Neural cell (in vitro differentiated cells): ENCODE measurements at regions not wholly inside any gene's neighbourhood (a gene's known extent, or its start where the extent isn't known, plus 50 kb on each side); places are given as distances from the start of the nearest gene placed in this dataset.

ENCODE experiments used
- H2AFZ ChIP-seq: fragments of 200-600, 300-800 bp; sonication (generic), shearing (Covaris generic); 2 replicates; pipeline ENCODE4 v1.6.0; 2014; ENCODE audit warnings: low read depth, mild to moderate bottlenecking, antibody characterized with exemption, low read length, moderate library complexity
- H3F3A ChIP-seq: fragments of 200-600 bp; shearing (Covaris generic); 2 replicates; pipeline ENCODE4 v1.6.1; 2016; ENCODE audit warnings: mild to moderate bottlenecking, moderate library complexity, mixed read lengths, antibody characterized with exemption, low read length; ENCODE audit not compliant: insufficient read depth, poor library complexity, severe bottlenecking
- H3K27ac ChIP-seq: fragments of 200-600, 300-800 bp; sonication (generic), shearing (Covaris generic); 2 replicates; pipeline ENCODE4 v1.5.1; 2014; ENCODE audit warnings: mild to moderate bottlenecking, low read length, moderate library complexity
- H3K27me3 ChIP-seq: fragments of 300-800, 200-600 bp; sonication (generic), shearing (Covaris generic); 2 replicates; pipeline ENCODE4 v1.6.0; 2014; ENCODE audit warnings: mild to moderate bottlenecking, low read depth, low read length, moderate library complexity; ENCODE audit not compliant: insufficient read depth
- H3K36me3 ChIP-seq: fragments of 300-800, 200-600 bp; sonication (generic), shearing (Covaris generic); 2 replicates; pipeline ENCODE4 v1.5.1; 2014; ENCODE audit warnings: mild to moderate bottlenecking, antibody characterized with exemption, low read length, moderate library complexity; ENCODE audit not compliant: insufficient read depth
- H3K4me2 ChIP-seq: fragments of 300-800, 200-600 bp; sonication (generic), shearing (Covaris generic); 2 replicates; pipeline ENCODE4 v1.6.0; 2014; ENCODE audit warnings: mild to moderate bottlenecking, low read length
- H3K4me3 ChIP-seq: fragments of 300-800, 200-600 bp; sonication (generic), shearing (Covaris generic); 2 replicates; pipeline ENCODE4 v1.5.1; 2014; ENCODE audit warnings: mild to moderate bottlenecking, low read length, moderate library complexity
- H3K79me2 ChIP-seq: fragments of 200-600 bp; shearing (Covaris generic); replicated peaks from 2 replicates; pipeline ENCODE4 v1.6.0; 2014; ENCODE audit warnings: mild to moderate bottlenecking, low read length, moderate library complexity; ENCODE audit not compliant: insufficient read depth
- H3K9ac ChIP-seq: fragments of 300-800, 200-600 bp; sonication (generic), shearing (Covaris generic); 2 replicates; pipeline ENCODE4 v1.6.1; 2016; ENCODE audit warnings: mild to moderate bottlenecking, low read length, mixed read lengths
- H3K9me2 ChIP-seq: fragments of 200-600 bp; shearing (Covaris generic); 2 replicates; pipeline ENCODE4 v1.6.1; 2016; ENCODE audit warnings: mild to moderate bottlenecking, low read length, mixed read lengths; ENCODE audit not compliant: insufficient read depth
- H3K9me3 ChIP-seq: fragments of 200-600, 300-800 bp; sonication (generic), shearing (Covaris generic); 2 replicates; pipeline ENCODE4 v1.6.1; 2016; ENCODE audit warnings: mild to moderate bottlenecking, mixed run types, low read length, moderate library complexity, mixed read lengths
- H4K20me1 ChIP-seq: fragments of 200-600 bp; shearing (Covaris generic); 2 replicates; pipeline ENCODE4 v1.6.1; 2016; ENCODE audit warnings: mild to moderate bottlenecking, mixed run types; ENCODE audit not compliant: insufficient read depth
- EP300 ChIP-seq: fragments of 450-650 bp; conservative IDR thresholded peaks from 2 replicates; pipeline ENCODE4 v1.6.1; 2014; ENCODE audit warnings: antibody characterized with exemption, mild to moderate bottlenecking, moderate library complexity; ENCODE audit not compliant: poor library complexity, severe bottlenecking
- EZH2 ChIP-seq: fragments of 200-600, 300-800 bp; shearing (Covaris generic), sonication (generic); IDR thresholded peaks from 2 replicates; pipeline ENCODE4 v1.6.1; 2014; ENCODE audit warnings: antibody characterized with exemption, low read length, borderline replicate concordance, mild to moderate bottlenecking; ENCODE audit not compliant: insufficient read depth, poor library complexity, severe bottlenecking
- MXI1 ChIP-seq: fragments of 450-650 bp; conservative IDR thresholded peaks from 2 replicates; pipeline ENCODE4 v1.6.1; 2014; ENCODE audit warnings: antibody characterized with exemption, mild to moderate bottlenecking; ENCODE audit not compliant: poor library complexity, severe bottlenecking
- POLR2AphosphoS5 ChIP-seq: IDR thresholded peaks from 2 replicates; pipeline ENCODE4 v1.6.1; 2012
- RAD21 ChIP-seq: fragments of 450-650 bp; conservative IDR thresholded peaks from 2 replicates; pipeline ENCODE4 v1.6.1; 2014; ENCODE audit warnings: antibody characterized with exemption, mild to moderate bottlenecking, moderate library complexity
- SMC3 ChIP-seq: fragments of 450-650 bp; conservative IDR thresholded peaks from 2 replicates; pipeline ENCODE4 v1.6.1; 2014; ENCODE audit warnings: antibody characterized with exemption, mild to moderate bottlenecking, moderate library complexity; ENCODE audit not compliant: poor library complexity
- TAF1 ChIP-seq: IDR thresholded peaks from 2 replicates; pipeline ENCODE4 v1.6.1; 2012; ENCODE audit warnings: low read depth
- TF ChIP-seq, protein P1 (sequence below): fragments of 450-650 bp; IDR thresholded peaks from 2 replicates; pipeline ENCODE4 v1.5.1; 2014; ENCODE audit warnings: antibody characterized with exemption, mild to moderate bottlenecking, moderate library complexity; ENCODE audit not compliant: poor library complexity, severe bottlenecking
- TF ChIP-seq, protein P2 (sequence below): IDR thresholded peaks from 2 replicates; pipeline ENCODE4 v1.6.1; 2012; ENCODE audit warnings: borderline replicate concordance

DNA sequence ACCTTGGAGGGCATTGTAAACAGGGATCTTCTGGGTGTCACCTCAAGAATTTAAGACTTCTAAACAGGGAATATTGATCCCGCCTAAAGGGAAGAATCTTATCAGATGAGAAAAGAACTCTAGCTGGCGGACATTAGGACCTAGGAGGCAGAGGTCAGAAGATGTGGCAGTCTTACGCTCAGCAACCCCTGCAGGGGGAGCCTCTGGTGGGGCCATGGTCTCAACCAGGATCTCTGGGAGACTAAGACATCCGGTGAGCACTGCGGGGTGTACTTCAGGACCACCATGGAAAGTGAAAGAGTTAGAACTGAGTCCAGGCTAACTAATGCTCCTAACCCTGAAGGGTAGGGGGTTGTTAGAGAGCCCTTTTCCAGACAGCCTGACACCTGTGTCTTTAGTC is 295.2 kb downstream of the VGLL3 start:
- no peaks in the 10 kb centered on the region for H3K27me3 ChIP-seq
- no peak overlapping the region for H3K4me3 ChIP-seq
- H4K20me1 ChIP-seq: no peaks in the 10 kb centered on the region
- no peak overlapping the region for H2AFZ ChIP-seq
- H3K27ac ChIP-seq: no peak overlapping the region
- H3K9me2 ChIP-seq: no peaks in the 10 kb centered on the region
- no peak overlapping the region for H3K4me2 ChIP-seq
- no peak overlapping the region for H3K9ac ChIP-seq
- H3K36me3 ChIP-seq: no peaks in the 10 kb centered on the region
- H3F3A ChIP-seq: no peaks in the 10 kb centered on the region
- no peaks in the 10 kb centered on the region for H3K9me3 ChIP-seq
- TF ChIP-seq SMC3: no peak
- TF ChIP-seq MXI1: no peak
- no peak for TF ChIP-seq TAF1
- no peak for TF ChIP-seq EP300
- TF ChIP-seq EZH2: no peak
- TF ChIP-seq, protein P1, sequence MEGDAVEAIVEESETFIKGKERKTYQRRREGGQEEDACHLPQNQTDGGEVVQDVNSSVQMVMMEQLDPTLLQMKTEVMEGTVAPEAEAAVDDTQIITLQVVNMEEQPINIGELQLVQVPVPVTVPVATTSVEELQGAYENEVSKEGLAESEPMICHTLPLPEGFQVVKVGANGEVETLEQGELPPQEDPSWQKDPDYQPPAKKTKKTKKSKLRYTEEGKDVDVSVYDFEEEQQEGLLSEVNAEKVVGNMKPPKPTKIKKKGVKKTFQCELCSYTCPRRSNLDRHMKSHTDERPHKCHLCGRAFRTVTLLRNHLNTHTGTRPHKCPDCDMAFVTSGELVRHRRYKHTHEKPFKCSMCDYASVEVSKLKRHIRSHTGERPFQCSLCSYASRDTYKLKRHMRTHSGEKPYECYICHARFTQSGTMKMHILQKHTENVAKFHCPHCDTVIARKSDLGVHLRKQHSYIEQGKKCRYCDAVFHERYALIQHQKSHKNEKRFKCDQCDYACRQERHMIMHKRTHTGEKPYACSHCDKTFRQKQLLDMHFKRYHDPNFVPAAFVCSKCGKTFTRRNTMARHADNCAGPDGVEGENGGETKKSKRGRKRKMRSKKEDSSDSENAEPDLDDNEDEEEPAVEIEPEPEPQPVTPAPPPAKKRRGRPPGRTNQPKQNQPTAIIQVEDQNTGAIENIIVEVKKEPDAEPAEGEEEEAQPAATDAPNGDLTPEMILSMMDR: no peak
- no peak for TF ChIP-seq POLR2AphosphoS5
- no peak for TF ChIP-seq RAD21
- H3K79me2 ChIP-seq: no peaks in the 10 kb centered on the region

DNA sequence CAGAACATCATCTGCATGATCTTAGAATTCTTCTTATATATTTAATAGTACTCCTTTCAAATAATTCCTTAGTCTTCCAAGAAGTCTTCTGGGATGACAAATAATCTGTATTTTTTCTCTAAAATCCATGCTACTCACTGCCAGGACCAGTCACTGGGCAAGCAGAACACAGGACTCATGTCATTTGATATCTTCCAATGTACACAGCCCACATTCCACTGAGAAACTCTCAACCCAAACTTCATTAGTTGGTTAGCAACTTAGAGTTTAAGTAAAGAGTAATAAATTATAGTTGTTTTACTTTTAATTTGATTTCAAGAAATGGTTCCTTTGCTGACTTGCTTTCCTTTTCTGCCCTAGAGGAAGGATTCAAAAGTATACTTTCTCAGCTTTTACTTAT is 317.0 kb downstream of the VGLL3 start:
- H3K27me3 ChIP-seq: no peaks in the 10 kb centered on the region
- no peak overlapping the region for H3K9ac ChIP-seq
- H4K20me1 ChIP-seq: no peaks in the 10 kb centered on the region
- no peak overlapping the region for H2AFZ ChIP-seq
- no peaks in the 10 kb centered on the region for H3K9me3 ChIP-seq
- no peaks in the 10 kb centered on the region for H3K9me2 ChIP-seq
- no peaks in the 10 kb centered on the region for H3K36me3 ChIP-seq
- no peak overlapping the region for H3K4me2 ChIP-seq
- no peak for TF ChIP-seq MXI1
- TF ChIP-seq POLR2AphosphoS5: no peak
- TF ChIP-seq EP300: no peak
- no peak for TF ChIP-seq EZH2
- TF ChIP-seq SMC3: no peak
- TF ChIP-seq TAF1: no peak
- TF ChIP-seq, protein P2, sequence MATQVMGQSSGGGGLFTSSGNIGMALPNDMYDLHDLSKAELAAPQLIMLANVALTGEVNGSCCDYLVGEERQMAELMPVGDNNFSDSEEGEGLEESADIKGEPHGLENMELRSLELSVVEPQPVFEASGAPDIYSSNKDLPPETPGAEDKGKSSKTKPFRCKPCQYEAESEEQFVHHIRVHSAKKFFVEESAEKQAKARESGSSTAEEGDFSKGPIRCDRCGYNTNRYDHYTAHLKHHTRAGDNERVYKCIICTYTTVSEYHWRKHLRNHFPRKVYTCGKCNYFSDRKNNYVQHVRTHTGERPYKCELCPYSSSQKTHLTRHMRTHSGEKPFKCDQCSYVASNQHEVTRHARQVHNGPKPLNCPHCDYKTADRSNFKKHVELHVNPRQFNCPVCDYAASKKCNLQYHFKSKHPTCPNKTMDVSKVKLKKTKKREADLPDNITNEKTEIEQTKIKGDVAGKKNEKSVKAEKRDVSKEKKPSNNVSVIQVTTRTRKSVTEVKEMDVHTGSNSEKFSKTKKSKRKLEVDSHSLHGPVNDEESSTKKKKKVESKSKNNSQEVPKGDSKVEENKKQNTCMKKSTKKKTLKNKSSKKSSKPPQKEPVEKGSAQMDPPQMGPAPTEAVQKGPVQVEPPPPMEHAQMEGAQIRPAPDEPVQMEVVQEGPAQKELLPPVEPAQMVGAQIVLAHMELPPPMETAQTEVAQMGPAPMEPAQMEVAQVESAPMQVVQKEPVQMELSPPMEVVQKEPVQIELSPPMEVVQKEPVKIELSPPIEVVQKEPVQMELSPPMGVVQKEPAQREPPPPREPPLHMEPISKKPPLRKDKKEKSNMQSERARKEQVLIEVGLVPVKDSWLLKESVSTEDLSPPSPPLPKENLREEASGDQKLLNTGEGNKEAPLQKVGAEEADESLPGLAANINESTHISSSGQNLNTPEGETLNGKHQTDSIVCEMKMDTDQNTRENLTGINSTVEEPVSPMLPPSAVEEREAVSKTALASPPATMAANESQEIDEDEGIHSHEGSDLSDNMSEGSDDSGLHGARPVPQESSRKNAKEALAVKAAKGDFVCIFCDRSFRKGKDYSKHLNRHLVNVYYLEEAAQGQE: no peak
- H3K4me3 ChIP-seq: no peak overlapping the region
- no peak overlapping the region for H3K27ac ChIP-seq
- no peaks in the 10 kb centered on the region for H3K79me2 ChIP-seq
- H3F3A ChIP-seq: no peaks in the 10 kb centered on the region

DNA sequence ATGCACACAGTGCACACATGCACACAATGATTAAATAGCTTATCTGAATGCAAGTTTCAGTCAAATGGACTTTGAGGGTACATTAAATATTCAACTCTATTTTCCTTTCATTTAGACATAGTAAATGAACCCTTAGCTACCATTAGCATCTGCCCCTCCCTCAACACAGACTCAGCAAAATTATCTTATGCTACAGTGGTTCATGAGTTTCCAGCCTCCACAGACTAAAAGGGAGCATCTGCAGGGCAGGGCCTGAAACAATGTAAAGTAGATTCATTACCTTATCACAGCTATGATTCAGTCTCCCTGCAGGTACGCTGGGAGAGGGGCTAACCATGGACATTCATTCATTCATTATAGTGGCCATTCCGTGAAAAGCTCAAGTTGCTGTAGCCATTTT is 329.1 kb downstream of the VGLL3 start:
- Histone ChIP-seq H3K4me2 (no peak overlapping the region), H3K27me3 (no peaks in the 10 kb centered on the region), H2AFZ (no peak overlapping the region)

More for the DNA sequence above, 329.1 kb downstream of the VGLL3 start:
- no peaks in the 10 kb centered on the region for H3K79me2 ChIP-seq
- no peak overlapping the region for H3K9ac ChIP-seq
- no peak overlapping the region for H3K4me3 ChIP-seq
- no peaks in the 10 kb centered on the region for H3F3A ChIP-seq
- no peak for TF ChIP-seq EZH2
- TF ChIP-seq, protein P2: no peak
- TF ChIP-seq MXI1: no peak
- TF ChIP-seq TAF1: no peak
- TF ChIP-seq RAD21: no peak
- TF ChIP-seq, protein P1: no peak
- TF ChIP-seq EP300: no peak
- no peak for TF ChIP-seq POLR2AphosphoS5
- no peak for TF ChIP-seq SMC3
- no peak overlapping the region for H3K27ac ChIP-seq
- no peaks in the 10 kb centered on the region for H3K36me3 ChIP-seq
- H3K9me2 ChIP-seq: no peaks in the 10 kb centered on the region
- H4K20me1 ChIP-seq: no peaks in the 10 kb centered on the region
- no peaks in the 10 kb centered on the region for H3K9me3 ChIP-seq
